Osteoblast (primary cell): ENCODE measurements at regions not wholly inside any gene's neighbourhood (a gene's known extent, or its start where the extent isn't known, plus 50 kb on each side); places are given as distances from the start of the nearest gene placed in this dataset.

ENCODE experiments used
- DNase-seq: peaks from one replicate; pipeline ENCODE4 v3.0.0; 2011; ENCODE audit warnings: low spot score, mixed read lengths; ENCODE audit not compliant: insufficient read length; ENCODE audit errors: missing footprints
- H2AFZ ChIP-seq: 2 replicates; pipeline ENCODE4 v1.6.0; 2011; ENCODE audit warnings: mild to moderate bottlenecking, low read length
- H3K27ac ChIP-seq: 2 replicates; pipeline ENCODE4 v1.5.1; 2011; ENCODE audit warnings: mild to moderate bottlenecking, low read depth, low read length, moderate library complexity
- H3K27me3 ChIP-seq: 2 replicates; pipeline ENCODE4 v1.6.0; 2012; ENCODE audit warnings: mild to moderate bottlenecking, control low read depth, inconsistent platforms, low read length, moderate library complexity; ENCODE audit not compliant: insufficient read depth
- H3K36me3 ChIP-seq: 2 replicates; pipeline ENCODE4 v1.5.1; 2011; ENCODE audit warnings: mild to moderate bottlenecking, low read length, control low read depth, moderate library complexity; ENCODE audit not compliant: insufficient read depth
- H3K4me1 ChIP-seq: 2 replicates; pipeline ENCODE4 v1.5.1; 2011; ENCODE audit warnings: mild to moderate bottlenecking, low read length, control low read depth, moderate library complexity; ENCODE audit not compliant: insufficient read depth
- H3K4me2 ChIP-seq: 2 replicates; pipeline ENCODE4 v1.6.0; 2011; ENCODE audit warnings: mild to moderate bottlenecking, low read length; ENCODE audit not compliant: insufficient read depth
- H3K4me3 ChIP-seq: fragments of 200-600 bp; sonication (generic); 3 replicates; pipeline ENCODE4 v1.5.1; 2012; ENCODE audit warnings: mild to moderate bottlenecking, low read length, inconsistent platforms; ENCODE audit not compliant: insufficient read depth
- H3K79me2 ChIP-seq: 2 replicates; pipeline ENCODE4 v1.6.0; 2012; ENCODE audit warnings: mild to moderate bottlenecking, low read length, control low read depth, inconsistent platforms; ENCODE audit not compliant: insufficient read depth
- H3K9me3 ChIP-seq: 2 replicates; pipeline ENCODE4 v1.5.1; 2011; ENCODE audit warnings: low read depth, low read length, control low read depth
- H4K20me1 ChIP-seq: 2 replicates; pipeline ENCODE4 v1.6.0; 2012; ENCODE audit warnings: mild to moderate bottlenecking, low read length, control low read depth; ENCODE audit not compliant: insufficient read depth
- CTCF ChIP-seq: IDR thresholded peaks from 2 replicates; pipeline ENCODE4 v1.5.1; 2011; ENCODE audit warnings: mild to moderate bottlenecking, low read depth, low read length, moderate library complexity; ENCODE audit errors: extremely low read depth

DNA sequence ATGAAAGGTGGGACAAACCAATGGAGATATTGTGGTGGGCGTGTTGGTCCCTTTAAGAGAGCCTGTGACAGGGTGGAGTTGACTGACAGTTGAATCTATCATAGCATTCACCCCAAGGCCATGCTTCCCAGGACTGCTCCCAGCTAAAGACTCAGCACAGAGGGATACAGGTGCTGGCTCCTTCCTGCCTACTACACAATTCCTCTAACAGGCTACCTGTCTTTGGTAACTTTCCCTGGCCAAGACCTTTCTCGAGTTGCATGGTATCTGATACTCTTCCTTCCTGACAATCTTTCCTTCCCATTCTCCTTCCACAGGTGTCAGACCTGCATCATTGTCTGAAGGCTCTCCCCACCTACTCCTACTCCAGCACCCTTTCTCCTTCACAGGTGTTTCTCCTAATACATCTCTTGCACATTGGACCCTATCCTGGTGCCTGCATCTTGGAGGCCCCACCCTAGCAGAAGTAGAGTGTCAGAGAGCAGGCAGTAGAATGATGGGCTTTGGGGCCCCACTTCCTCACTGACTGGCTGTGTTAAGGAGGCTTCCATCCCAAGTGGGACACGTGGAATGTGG, 120.7 kb upstream of the ALDH1B1 start:
- Histone ChIP-seq H4K20me1 (no peaks in the 10 kb centered on the region), H3K27me3 (peaks cover 8% of the 10 kb centered on the region), H2AFZ (no peak overlapping the region), H3K9me3 (no peaks in the 10 kb centered on the region), H3K4me1 (no peaks in the 10 kb centered on the region), H3K4me2 (no peak overlapping the region), H3K27ac (no peak overlapping the region), H3K4me3 (no peak overlapping the region), H3K36me3 (no peaks in the 10 kb centered on the region), H3K79me2 (no peaks in the 10 kb centered on the region)
- TF ChIP-seq CTCF = no peak
- DNase-seq = no peak

- H3K27me3 ChIP-seq = peaks cover 2% of the 10 kb centered on the region
- H3K4me3 ChIP-seq = no peak overlapping the region
- no peaks in the 10 kb centered on the region for H4K20me1 ChIP-seq
- H3K4me2 ChIP-seq = no peak overlapping the region
- H2AFZ ChIP-seq = no peak overlapping the region
- no peak for TF ChIP-seq CTCF
- no peaks in the 10 kb centered on the region for H3K79me2 ChIP-seq
- H3K27ac ChIP-seq = no peak overlapping the region
- H3K36me3 ChIP-seq = no peaks in the 10 kb centered on the region
- no peak for DNase-seq
- no peaks in the 10 kb centered on the region for H3K4me1 ChIP-seq
- H3K9me3 ChIP-seq = no peaks in the 10 kb centered on the region
Observed at GRCh38 chr9:38269775-38270174, 122.7 kb upstream of the ALDH1B1 start.

DNA sequence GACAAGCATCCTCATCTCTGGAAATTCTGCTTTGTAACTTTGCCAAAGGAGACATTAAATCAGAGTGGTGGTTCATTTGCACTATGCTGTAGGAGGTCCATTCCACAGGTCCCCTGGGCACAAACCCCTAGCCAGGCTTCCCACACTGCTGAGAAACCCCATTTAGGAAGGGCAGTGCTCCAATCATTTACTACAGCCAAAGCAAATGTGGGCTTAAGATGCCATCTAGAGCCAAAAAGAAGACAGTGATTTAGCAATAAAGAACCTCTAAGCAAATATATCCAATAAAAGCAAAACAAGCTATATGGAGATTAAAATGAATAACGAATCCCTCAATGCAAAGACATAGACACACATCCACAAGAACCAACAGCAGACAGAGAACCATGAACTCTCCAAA, 129.0 kb upstream of the ALDH1B1 start:
- Histone ChIP-seq H3K36me3 (no peaks in the 10 kb centered on the region), H4K20me1 (no peaks in the 10 kb centered on the region), H3K4me2 (no peak overlapping the region), H3K9me3 (no peaks in the 10 kb centered on the region), H3K79me2 (no peaks in the 10 kb centered on the region), H3K27me3 (peaks cover 5% of the 10 kb centered on the region), H3K27ac (no peak overlapping the region), H2AFZ (no peak overlapping the region), H3K4me3 (no peak overlapping the region), H3K4me1 (no peaks in the 10 kb centered on the region)
- peak; percentile 46 for TF ChIP-seq CTCF
- no peak for DNase-seq

GRCh38 chr9:38259519-38260218, 132.8 kb upstream of the ALDH1B1 start:
- TF ChIP-seq CTCF = no peak
- H3K9me3 ChIP-seq = no peaks in the 10 kb centered on the region
- peaks cover 2% of the 10 kb centered on the region for H3K27me3 ChIP-seq
- no peaks in the 10 kb centered on the region for H3K36me3 ChIP-seq
- no peak overlapping the region for H2AFZ ChIP-seq
- H4K20me1 ChIP-seq = no peaks in the 10 kb centered on the region
- H3K4me3 ChIP-seq = no peak overlapping the region
- H3K4me1 ChIP-seq = no peaks in the 10 kb centered on the region
- no peak overlapping the region for H3K4me2 ChIP-seq
- no peaks in the 10 kb centered on the region for H3K79me2 ChIP-seq
- no peak for DNase-seq
- no peak overlapping the region for H3K27ac ChIP-seq
